SK-N-SH (cell line): ENCODE measurements at regions not wholly inside any gene's neighbourhood (a gene's known extent, or its start where the extent isn't known, plus 50 kb on each side); places are given as distances from the start of the nearest gene placed in this dataset.

Experiments
- CHD2 ChIP-seq: fragments of 150-350 bp; IDR thresholded peaks from 2 replicates; pipeline ENCODE4 v1.6.1; 2018; ENCODE audit warnings: low read length; ENCODE audit not compliant: partially characterized antibody
- JUND ChIP-seq: IDR thresholded peaks from 2 replicates; pipeline ENCODE4 v1.4.0; 2012
- MXI1 ChIP-seq: IDR thresholded peaks from 2 replicates; pipeline ENCODE4 v1.6.1; 2012; ENCODE audit warnings: mild to moderate bottlenecking, low read depth, low read length, improper control_type of control experiment
- RAD21 ChIP-seq: IDR thresholded peaks from 2 replicates; pipeline ENCODE4 v1.6.1; 2012; ENCODE audit warnings: mild to moderate bottlenecking, low read length
- TCF12 ChIP-seq: IDR thresholded peaks from 2 replicates; pipeline ENCODE4 v1.4.0; 2012
- TF ChIP-seq, protein P1 (sequence below): fragments of 200-600 bp; sonication (generic); IDR thresholded peaks from 2 replicates; pipeline ENCODE4 v1.6.1; 2017; ENCODE audit warnings: antibody characterized with exemption, mild to moderate bottlenecking, moderate library complexity

DNA sequence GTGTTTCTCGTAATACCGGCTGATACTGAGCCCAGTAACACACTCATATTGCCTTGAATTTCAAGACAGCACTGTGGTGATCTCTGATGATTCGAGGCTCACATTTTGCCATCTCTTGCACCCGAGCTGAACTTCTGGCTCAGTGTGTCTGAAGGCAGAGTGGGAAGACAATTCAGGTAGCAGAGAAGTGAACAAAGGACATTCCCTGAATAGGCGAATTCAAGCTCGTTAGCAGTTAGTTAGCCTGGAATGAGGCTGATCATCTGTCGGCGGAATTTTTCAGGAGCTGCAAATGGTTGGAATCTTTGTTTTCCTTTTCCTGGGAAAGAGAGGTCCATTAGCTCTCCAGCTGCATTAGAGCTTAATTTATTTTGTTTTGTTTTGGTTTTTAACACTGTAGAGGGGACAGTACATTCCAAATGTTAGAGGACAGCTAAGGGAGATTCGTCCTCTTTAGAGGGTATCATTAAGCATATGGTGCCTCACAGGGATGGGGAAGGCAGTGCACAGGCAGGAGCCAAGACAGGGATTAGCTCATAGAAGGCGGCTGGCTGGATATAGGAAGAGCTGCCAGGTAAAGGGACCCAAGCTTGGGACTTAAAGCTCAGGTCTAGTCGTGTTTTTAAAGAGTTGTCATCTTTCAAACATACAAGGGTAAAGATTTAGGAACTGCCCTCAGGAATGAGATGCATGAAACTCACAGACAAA lies 119.7 kb upstream of the DLG1 start:
- TF ChIP-seq CHD2 = no peak
- no peak for TF ChIP-seq JUND
- TF ChIP-seq, protein P1, sequence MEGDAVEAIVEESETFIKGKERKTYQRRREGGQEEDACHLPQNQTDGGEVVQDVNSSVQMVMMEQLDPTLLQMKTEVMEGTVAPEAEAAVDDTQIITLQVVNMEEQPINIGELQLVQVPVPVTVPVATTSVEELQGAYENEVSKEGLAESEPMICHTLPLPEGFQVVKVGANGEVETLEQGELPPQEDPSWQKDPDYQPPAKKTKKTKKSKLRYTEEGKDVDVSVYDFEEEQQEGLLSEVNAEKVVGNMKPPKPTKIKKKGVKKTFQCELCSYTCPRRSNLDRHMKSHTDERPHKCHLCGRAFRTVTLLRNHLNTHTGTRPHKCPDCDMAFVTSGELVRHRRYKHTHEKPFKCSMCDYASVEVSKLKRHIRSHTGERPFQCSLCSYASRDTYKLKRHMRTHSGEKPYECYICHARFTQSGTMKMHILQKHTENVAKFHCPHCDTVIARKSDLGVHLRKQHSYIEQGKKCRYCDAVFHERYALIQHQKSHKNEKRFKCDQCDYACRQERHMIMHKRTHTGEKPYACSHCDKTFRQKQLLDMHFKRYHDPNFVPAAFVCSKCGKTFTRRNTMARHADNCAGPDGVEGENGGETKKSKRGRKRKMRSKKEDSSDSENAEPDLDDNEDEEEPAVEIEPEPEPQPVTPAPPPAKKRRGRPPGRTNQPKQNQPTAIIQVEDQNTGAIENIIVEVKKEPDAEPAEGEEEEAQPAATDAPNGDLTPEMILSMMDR = no peak
- TF ChIP-seq MXI1 = no peak
- no peak for TF ChIP-seq TCF12
- no peak for TF ChIP-seq RAD21
